H9 (cell line): ENCODE measurements at regions not wholly inside any gene's neighbourhood (a gene's known extent, or its start where the extent isn't known, plus 50 kb on each side); places are given as distances from the start of the nearest gene placed in this dataset.

Experiments
- DNase-seq: peaks from one replicate; pipeline ENCODE4 v3.0.0-alpha.2; 2017
- H2AFZ ChIP-seq: one replicate; pipeline ENCODE4 v1.6.1; 2013; ENCODE audit warnings: mild to moderate bottlenecking, low read length, control low read depth, moderate library complexity
- H2AK5ac ChIP-seq: 2 replicates; pipeline ENCODE4 v1.6.1; 2013; ENCODE audit warnings: low read length, control low read depth, mixed read lengths; ENCODE audit not compliant: insufficient read length
- H2BK120ac ChIP-seq: one replicate; pipeline ENCODE4 v1.6.1; 2013; ENCODE audit warnings: low read depth, mild to moderate bottlenecking, low read length, control low read depth, inconsistent platforms; ENCODE audit not compliant: poor library complexity, severe bottlenecking
- H2BK12ac ChIP-seq: 2 replicates; pipeline ENCODE4 v1.6.1; 2013; ENCODE audit warnings: low read length, control low read depth, mixed read lengths, low read depth; ENCODE audit not compliant: insufficient read length
- H2BK15ac ChIP-seq: 2 replicates; pipeline ENCODE4 v1.6.1; 2013; ENCODE audit warnings: low read depth, low read length, control low read depth
- H2BK20ac ChIP-seq: one replicate; pipeline ENCODE4 v1.6.1; 2013; ENCODE audit warnings: low read depth, mild to moderate bottlenecking, low read length, control low read depth, inconsistent platforms; ENCODE audit not compliant: poor library complexity, severe bottlenecking
- H2BK5ac ChIP-seq: 2 replicates; pipeline ENCODE4 v1.6.1; 2013; ENCODE audit warnings: low read length, control low read depth, mixed read lengths; ENCODE audit not compliant: insufficient read length
- H3K14ac ChIP-seq: 2 replicates; pipeline ENCODE4 v1.6.1; 2013; ENCODE audit warnings: low read length, control low read depth; ENCODE audit not compliant: insufficient read depth
- H3K18ac ChIP-seq: 2 replicates; pipeline ENCODE4 v1.6.1; 2013; ENCODE audit warnings: low read depth, mild to moderate bottlenecking, mixed read lengths, low read length, control low read depth; ENCODE audit not compliant: insufficient read length
- H3K23ac ChIP-seq: 2 replicates; pipeline ENCODE4 v1.6.1; 2013; ENCODE audit warnings: low read length, control low read depth, mixed read lengths, low read depth; ENCODE audit not compliant: insufficient read length
- H3K23me2 ChIP-seq: 2 replicates; pipeline ENCODE4 v1.6.1; 2013; ENCODE audit warnings: low read depth, mild to moderate bottlenecking, mixed read lengths, low read length, control low read depth; ENCODE audit not compliant: insufficient read length, poor library complexity, severe bottlenecking
- H3K27ac ChIP-seq: 2 replicates; pipeline ENCODE4 v1.5.1; 2013; ENCODE audit warnings: low read length, control low read depth, mixed read lengths, low read depth; ENCODE audit not compliant: insufficient read length
- H3K27me3 ChIP-seq: 2 replicates; pipeline ENCODE4 v1.6.1; 2013; ENCODE audit warnings: low read length, control low read depth, inconsistent platforms; ENCODE audit not compliant: insufficient read depth
- H3K4ac ChIP-seq: 2 replicates; pipeline ENCODE4 v1.6.1; 2013; ENCODE audit warnings: low read depth, mild to moderate bottlenecking, control low read depth, inconsistent platforms, low read length, moderate library complexity
- H3K4me1 ChIP-seq: 2 replicates; pipeline ENCODE4 v1.6.1; 2013; ENCODE audit warnings: low read length, control low read depth, inconsistent platforms; ENCODE audit not compliant: insufficient read depth
- H3K4me2 ChIP-seq: 2 replicates; pipeline ENCODE4 v1.6.1; 2013; ENCODE audit warnings: low read length, control low read depth, mixed read lengths; ENCODE audit not compliant: insufficient read length, insufficient read depth
- H3K56ac ChIP-seq: 2 replicates; pipeline ENCODE4 v1.6.1; 2013; ENCODE audit warnings: low read depth, mild to moderate bottlenecking, mixed read lengths, low read length, control low read depth; ENCODE audit not compliant: insufficient read length
- H3K79me1 ChIP-seq: 2 replicates; pipeline ENCODE4 v1.6.1; 2013; ENCODE audit warnings: low read depth, mild to moderate bottlenecking, moderate library complexity, low read length, control low read depth, inconsistent platforms; ENCODE audit not compliant: insufficient read depth, poor library complexity, severe bottlenecking
- H3K79me2 ChIP-seq: 2 replicates; pipeline ENCODE4 v1.6.1; 2013; ENCODE audit warnings: low read length, control low read depth, inconsistent platforms; ENCODE audit not compliant: insufficient read depth
- H3K9ac ChIP-seq: 2 replicates; pipeline ENCODE4 v1.6.1; 2013; ENCODE audit warnings: low read length, control low read depth, mixed read lengths; ENCODE audit not compliant: insufficient read length; ENCODE audit errors: extremely low read depth
- H3K9me3 ChIP-seq: one replicate; pipeline ENCODE4 v1.6.1; 2013; ENCODE audit warnings: low read depth, low read length, inconsistent platforms; ENCODE audit not compliant: control insufficient read depth
- H3T11ph ChIP-seq: one replicate; pipeline ENCODE4 v1.6.1; 2013; ENCODE audit warnings: mild to moderate bottlenecking, low read length, control low read depth, inconsistent platforms
- H4K20me1 ChIP-seq: one replicate; pipeline ENCODE4 v1.6.1; 2013; ENCODE audit not compliant: control insufficient read depth, insufficient read length, insufficient read depth
- H4K5ac ChIP-seq: 2 replicates; pipeline ENCODE4 v1.6.1; 2013; ENCODE audit warnings: low read depth, mild to moderate bottlenecking, mixed read lengths, low read length, control low read depth; ENCODE audit not compliant: insufficient read length
- H4K8ac ChIP-seq: replicated peaks from 2 replicates; pipeline ENCODE4 v1.6.1; 2013; ENCODE audit warnings: low read length, control low read depth, mixed read lengths, low read depth; ENCODE audit not compliant: insufficient read length
- H4K91ac ChIP-seq: 2 replicates; pipeline ENCODE4 v1.6.1; 2013; ENCODE audit warnings: low read depth, mild to moderate bottlenecking, moderate library complexity, mixed read lengths, low read length, control low read depth; ENCODE audit not compliant: insufficient read length
- H3K27ac Mint-ChIP-seq, 3 experiments: 2 replicates in 2 of 3; 3 replicates in 1 of 3; pipeline ENCODE4 v1.8.0; 2020 to 2021; ENCODE audit warnings: mixed read lengths in 3 of 3, mild to moderate bottlenecking in 1 of 3, moderate library complexity in 1 of 3
- H3K27me3 Mint-ChIP-seq: 2 replicates; pipeline ENCODE4 v1.8.0; 2021; ENCODE audit warnings: low read depth, mild to moderate bottlenecking, moderate library complexity, mixed read lengths
- H3K36me3 Mint-ChIP-seq, 3 experiments: 2 replicates in 2 of 3; 3 replicates in 1 of 3; pipeline ENCODE4 v1.8.0; 2020 to 2021; ENCODE audit warnings: low read depth in 3 of 3, mixed read lengths in 3 of 3; ENCODE audit not compliant: insufficient read depth in 1 of 3
- H3K4me1 Mint-ChIP-seq, 2 experiments: 2 replicates each; pipeline ENCODE4 v1.8.0; 2020; ENCODE audit warnings: mixed read lengths in 2 of 2
- H3K4me3 Mint-ChIP-seq, 2 experiments: 2 replicates in 1 of 2; 3 replicates in 1 of 2; pipeline ENCODE4 v1.8.0; 2020 to 2021; ENCODE audit warnings: mild to moderate bottlenecking in 2 of 2, mixed read lengths in 2 of 2, moderate library complexity in 1 of 2
- H3K9me3 Mint-ChIP-seq, 2 experiments: 2 replicates in 1 of 2; 3 replicates in 1 of 2; pipeline ENCODE4 v1.8.0; 2020; ENCODE audit warnings: mild to moderate bottlenecking in 2 of 2, mixed read lengths in 2 of 2, moderate library complexity in 1 of 2
- CTCF ChIP-seq: fragments of 200-600 bp; sonication (generic); conservative IDR thresholded peaks from 3 replicates; pipeline ENCODE4 v1.8.0; 2021; ENCODE audit warnings: antibody characterized with exemption, mild to moderate bottlenecking
- WGBS: extraction: QIAGEN DNeasy Blood & Tissue Kit; methylation state at CpG from one replicate; pipeline ENCODE4 v1.1.7; 2013; ENCODE audit warnings: missing lambda C conversion rate, low lambda C conversion rate, mixed read lengths; ENCODE audit not compliant: insufficient read length; ENCODE audit errors: extremely low coverage; 5-methylcytosine and 5-hydroxymethylcytosine counted together

- no peak overlapping the region for H3K4ac ChIP-seq
- no peak overlapping the region for H3K9ac ChIP-seq
- no peak overlapping the region for H2BK15ac ChIP-seq
- H3K79me1 ChIP-seq: no peaks in the 10 kb centered on the region
- H3K23ac ChIP-seq: no peak overlapping the region
- no peak overlapping the region for H4K5ac ChIP-seq
- no peak overlapping the region for H3K4me2 ChIP-seq
- no peak overlapping the region for H4K8ac ChIP-seq
- H3K36me3 Mint-ChIP-seq: no peaks in the 10 kb centered on the region
- no peaks in the 10 kb centered on the region for H3K4me1 ChIP-seq
- H3K56ac ChIP-seq: no peak overlapping the region
- H4K20me1 ChIP-seq: no peaks in the 10 kb centered on the region
- H2BK120ac ChIP-seq: no peak overlapping the region
- H3K23me2 ChIP-seq: no peaks in the 10 kb centered on the region
- WGBS: no CpG with 5 or more reads among the region's 2 CpGs
- no peak overlapping the region for H3K14ac ChIP-seq
- no peak for TF ChIP-seq CTCF
- no peak overlapping the region for H2AK5ac ChIP-seq
- no peak overlapping the region for H2BK20ac ChIP-seq
- H4K91ac ChIP-seq: no peak overlapping the region
- no peak overlapping the region for H2BK5ac ChIP-seq
- H3T11ph ChIP-seq: no peak overlapping the region
- DNase-seq: no peak
- no peak overlapping the region for H2AFZ ChIP-seq
- H2BK12ac ChIP-seq: no peak overlapping the region
- no peaks in the 10 kb centered on the region for H3K27me3 ChIP-seq
- H3K9me3 ChIP-seq: no peaks in the 10 kb centered on the region
- H3K4me1 Mint-ChIP-seq: no peaks in the 10 kb centered on the region
- H3K18ac ChIP-seq: no peak overlapping the region
- H3K79me2 ChIP-seq: no peaks in the 10 kb centered on the region
- H3K27me3 Mint-ChIP-seq: no peaks in the 10 kb centered on the region
- no peak overlapping the region for H3K27ac Mint-ChIP-seq
- H3K4me3 Mint-ChIP-seq: no peak overlapping the region
- H3K27ac ChIP-seq: no peak overlapping the region
- no peaks in the 10 kb centered on the region for H3K9me3 Mint-ChIP-seq
Observed at GRCh38 chr7:115549910-115550309, 480.7 kb downstream of the TFEC start.
